Lower leg skin (tissue), 4 donors: ENCODE measurements at regions not wholly inside any gene's neighbourhood (a gene's known extent, or its start where the extent isn't known, plus 50 kb on each side); places are given as distances from the start of the nearest gene placed in this dataset.

Experiments used
- DNase-seq, 2 donors: peaks; one replicate each; pipeline ENCODE4 v3.0.0-alpha.2; 2019; ENCODE audit warnings: low spot score in 2 of 2
- H3K4me3 ChIP-seq: fragments of 200-600 bp; sonication (generic); 2 replicates; pipeline ENCODE4 v1.5.1; 2017; ENCODE audit warnings: mild to moderate bottlenecking, low read depth; ENCODE audit not compliant: poor library complexity, severe bottlenecking
- POLR2A ChIP-seq, 2 donors: fragments of 450-650 bp; IDR thresholded peaks; one replicate each; pipeline ENCODE4 v1.6.1; 2016 to 2017; ENCODE audit warnings: antibody characterized with exemption in 2 of 2, mild to moderate bottlenecking in 1 of 2, moderate library complexity in 1 of 2
- WGBS, 2 donors: methylation state at CpG; one replicate each; pipeline ENCODE4 v1.1.5; 2018; 5-methylcytosine and 5-hydroxymethylcytosine counted together
- intact Hi-C: fragments of 100-400 bp; cut with DNase I; formaldehyde crosslinking; loops from one replicate; pipeline ENCODE4 v1.15.0; 2023; ENCODE audit warnings: low total_unique reads
- TF ChIP-seq, protein P1 (sequence below), 3 donors: fragments of 450-650 bp; IDR thresholded peaks; one replicate each; pipeline ENCODE4 v1.5.1; 2016; ENCODE audit warnings: antibody characterized with exemption in 3 of 3, mild to moderate bottlenecking in 3 of 3, moderate library complexity in 2 of 3

- intact Hi-C loops, result no loop called here
- WGBS, 2 donors, result 66 to 69% methylated on average over 2 of the region's 2 CpGs
- TF ChIP-seq, protein P1, sequence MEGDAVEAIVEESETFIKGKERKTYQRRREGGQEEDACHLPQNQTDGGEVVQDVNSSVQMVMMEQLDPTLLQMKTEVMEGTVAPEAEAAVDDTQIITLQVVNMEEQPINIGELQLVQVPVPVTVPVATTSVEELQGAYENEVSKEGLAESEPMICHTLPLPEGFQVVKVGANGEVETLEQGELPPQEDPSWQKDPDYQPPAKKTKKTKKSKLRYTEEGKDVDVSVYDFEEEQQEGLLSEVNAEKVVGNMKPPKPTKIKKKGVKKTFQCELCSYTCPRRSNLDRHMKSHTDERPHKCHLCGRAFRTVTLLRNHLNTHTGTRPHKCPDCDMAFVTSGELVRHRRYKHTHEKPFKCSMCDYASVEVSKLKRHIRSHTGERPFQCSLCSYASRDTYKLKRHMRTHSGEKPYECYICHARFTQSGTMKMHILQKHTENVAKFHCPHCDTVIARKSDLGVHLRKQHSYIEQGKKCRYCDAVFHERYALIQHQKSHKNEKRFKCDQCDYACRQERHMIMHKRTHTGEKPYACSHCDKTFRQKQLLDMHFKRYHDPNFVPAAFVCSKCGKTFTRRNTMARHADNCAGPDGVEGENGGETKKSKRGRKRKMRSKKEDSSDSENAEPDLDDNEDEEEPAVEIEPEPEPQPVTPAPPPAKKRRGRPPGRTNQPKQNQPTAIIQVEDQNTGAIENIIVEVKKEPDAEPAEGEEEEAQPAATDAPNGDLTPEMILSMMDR (IDR thresholded peaks at IDR 0.05), result no peak
- TF ChIP-seq POLR2A (IDR thresholded peaks at IDR 0.05), result no peak
These were observed 76.8 kb upstream of the SLC14A2 start for GRCh38 chr18:45538444-45538843.

GRCh38 chr18:45539491-45539891, 75.8 kb upstream of the SLC14A2 start:
- WGBS, 2 donors, result 72 to 83% methylated on average over 5 of the region's 5 CpGs
- peak in 1 of 2 donors; percentile 58 for DNase-seq

More at GRCh38 chr18:45538444-45538843, 76.8 kb upstream of the SLC14A2 start:
- no peak overlapping the region for H3K4me3 ChIP-seq
- DNase-seq, result peak in 1 of 2 donors; percentile 23

DNA sequence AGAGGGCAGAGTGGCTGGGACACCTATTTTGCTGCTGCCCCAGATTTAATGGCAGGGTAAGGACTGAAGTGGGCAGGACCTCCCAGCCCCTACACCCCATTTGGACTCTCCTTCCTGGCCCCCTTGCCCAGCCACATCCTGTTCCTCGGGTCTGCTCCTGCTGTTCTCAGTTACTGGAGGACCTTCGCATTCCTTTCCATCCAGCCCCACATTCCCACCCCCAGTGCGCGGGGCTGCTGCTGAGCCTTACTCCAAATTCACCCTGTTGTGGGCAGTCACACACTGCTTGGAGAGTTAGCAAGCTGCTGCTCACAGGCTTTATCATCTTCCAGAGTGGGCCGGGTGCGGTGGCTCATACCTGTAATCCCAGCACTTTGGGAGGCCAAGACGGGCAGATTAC, 75.2 kb upstream of the SLC14A2 start:
- DNase-seq, result peak in 1 of 2 donors; percentile 65
- WGBS, 2 donors, result 87 to 93% methylated on average over 7 of the region's 7 CpGs
- no peak overlapping the region for H3K4me3 ChIP-seq
- intact Hi-C loops, result no loop called here
- no peak for TF ChIP-seq POLR2A (IDR thresholded peaks at IDR 0.05)
- TF ChIP-seq, protein P1 (IDR thresholded peaks at IDR 0.05), result no peak

More at GRCh38 chr18:45539491-45539891, 75.8 kb upstream of the SLC14A2 start:
- intact Hi-C loops, result no loop called here
- no peak overlapping the region for H3K4me3 ChIP-seq
- TF ChIP-seq, protein P1 (IDR thresholded peaks at IDR 0.05), result no peak
- TF ChIP-seq POLR2A (IDR thresholded peaks at IDR 0.05), result no peak

- DNase-seq, result peak in 1 of 2 donors; percentile 21
- no peak overlapping the region for H3K4me3 ChIP-seq
- WGBS, 2 donors, result 86 to 93% methylated on average over 2 of the region's 2 CpGs
- TF ChIP-seq POLR2A (IDR thresholded peaks at IDR 0.05), result no peak
- TF ChIP-seq, protein P1 (IDR thresholded peaks at IDR 0.05), result no peak
- intact Hi-C loops, result no loop called here
These were observed 73.9 kb upstream of the SLC14A2 start for GRCh38 chr18:45541421-45541820.

DNA sequence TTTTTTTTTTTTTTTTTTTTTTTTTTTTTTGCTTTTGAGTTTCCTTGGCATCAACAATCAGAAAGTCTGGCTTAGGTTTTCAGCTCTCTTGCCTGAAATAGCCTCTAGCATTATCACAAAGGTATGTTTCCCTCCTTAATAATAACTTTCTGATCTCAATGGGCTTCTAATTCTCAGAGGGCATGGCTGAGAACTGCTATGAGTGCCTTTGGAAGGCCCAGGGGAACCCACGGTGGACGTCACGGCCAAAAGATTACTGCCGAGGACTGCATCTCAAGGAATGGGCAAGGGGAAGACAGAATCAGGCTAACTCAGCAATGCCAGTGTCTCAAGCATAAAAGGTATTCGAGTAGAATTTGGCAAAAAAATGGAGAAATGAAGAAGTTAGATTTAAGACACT, 73.2 kb upstream of the SLC14A2 start:
- TF ChIP-seq, protein P1 (IDR thresholded peaks at IDR 0.05), result no peak
- no peak for TF ChIP-seq POLR2A (IDR thresholded peaks at IDR 0.05)
- intact Hi-C loops, result no loop called here
- peak in 1 of 2 donors; percentile 37 for DNase-seq
- WGBS, 2 donors, result 83 to 85% methylated on average over 5 of the region's 5 CpGs
- H3K4me3 ChIP-seq, result no peak overlapping the region

- WGBS, 2 donors, result 77 to 92% methylated on average over 4 of the region's 4 CpGs
- H3K4me3 ChIP-seq, result no peak overlapping the region
- DNase-seq, result peak in 1 of 2 donors; percentile 37
- intact Hi-C loops, result no loop called here
- TF ChIP-seq, protein P1 (IDR thresholded peaks at IDR 0.05), result no peak
- no peak for TF ChIP-seq POLR2A (IDR thresholded peaks at IDR 0.05)
These were observed 67.4 kb upstream of the SLC14A2 start for GRCh38 chr18:45547910-45548309.
